Lower leg skin (tissue), 3 donors: ENCODE measurements at regions not wholly inside any gene's neighbourhood (a gene's known extent, or its start where the extent isn't known, plus 50 kb on each side); places are given as distances from the start of the nearest gene placed in this dataset.

Source experiments
- CTCF ChIP-seq, 3 donors: fragments of 450-650 bp; IDR thresholded peaks; one replicate each; pipeline ENCODE4 v1.5.1; 2016; ENCODE audit warnings: antibody characterized with exemption in 3 of 3, mild to moderate bottlenecking in 3 of 3, moderate library complexity in 2 of 3
- POLR2A ChIP-seq, 2 donors: fragments of 450-650 bp; IDR thresholded peaks; one replicate each; pipeline ENCODE4 v1.6.1; 2016 to 2017; ENCODE audit warnings: antibody characterized with exemption in 2 of 2, mild to moderate bottlenecking in 1 of 2, moderate library complexity in 1 of 2

- TF ChIP-seq CTCF (IDR thresholded peaks at IDR 0.05) (no peak), POLR2A (IDR thresholded peaks at IDR 0.05) (no peak)
Measured at GRCh38 chr14:76617440-76617839, 143.8 kb upstream of the VASH1 start.
